Keratinocyte (primary cell): ENCODE measurements at regions not wholly inside any gene's neighbourhood (a gene's known extent, or its start where the extent isn't known, plus 50 kb on each side); places are given as distances from the start of the nearest gene placed in this dataset.
"Not testable (repeated sequence)": the region's sequence is repeated elsewhere in the genome, so short reads cannot be mapped to it uniquely, and the experiment has no call there.

Source experiments
- CTCF ChIP-seq, 3 experiments: IDR thresholded peaks in 1 of 3; conservative IDR thresholded peaks in 1 of 3; optimal IDR thresholded peaks in 1 of 3; 2 replicates in 2 of 3; 3 replicates in 1 of 3; pipeline versions ENCODE3 to v1.5.1; 2011; ENCODE audit warnings: low read length in 3 of 3, mild to moderate bottlenecking in 3 of 3, moderate library complexity in 2 of 3, control low read depth in 1 of 3, inconsistent platforms in 1 of 3; ENCODE audit not compliant: insufficient read depth in 2 of 3; ENCODE audit errors: extremely low read depth in 1 of 3
- EZH2 ChIP-seq: IDR thresholded peaks from one replicate; pipeline ENCODE4 v1.6.1; 2012; ENCODE audit warnings: inconsistent platforms, mild to moderate bottlenecking, low read length, moderate library complexity

- not testable (repeated sequence) for TF ChIP-seq CTCF (optimal IDR thresholded peaks at IDR 0.05 in 1 of 3, IDR thresholded peaks at IDR 0.05 in 1 of 3, conservative IDR thresholded peaks at IDR 0.05 in 1 of 3; ENCODE audit: extremely low read depth in 1 of 3, insufficient read depth in 2 of 3, low read length in 3 of 3); EZH2
Observed at GRCh38 chr2:111582090-111582489, 301.9 kb downstream of the ANAPC1 start.
